ENCODE measurements at regions not wholly inside any gene's neighbourhood (a gene's known extent, or its start where the extent isn't known, plus 50 kb on each side); places are given as distances from the start of the nearest gene placed in this dataset.

DNA sequence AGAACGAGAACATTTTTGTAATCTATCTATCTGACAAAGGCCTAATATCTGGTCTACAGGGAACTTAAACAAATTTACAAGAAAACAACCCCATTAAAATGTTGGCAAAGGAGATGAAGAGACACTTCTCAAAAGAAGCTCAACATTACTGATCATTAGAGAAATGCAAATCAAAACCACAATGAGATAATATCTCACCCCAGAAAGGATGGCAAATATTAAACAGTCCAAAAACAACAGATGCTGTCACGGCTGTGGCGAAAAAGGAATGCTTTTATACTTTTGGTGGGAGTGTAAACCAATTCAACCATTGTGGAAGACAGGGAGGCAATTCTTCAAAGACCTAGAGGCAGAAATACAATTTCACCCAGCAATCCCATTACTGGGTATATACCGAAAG, 2284.8 kb downstream of the ARAP2 start:
- CTCF ChIA-PET: no interaction called here
- Histone ChIP-seq H3K4me1 (ENCODE audit: control insufficient read depth, insufficient read depth, low read length) (no peaks in the 10 kb centered on the region), H3K9me3 (ENCODE audit: control insufficient read depth, insufficient read depth, low read depth, low read length) (no peaks in the 10 kb centered on the region), H3K27me3 (ENCODE audit: control insufficient read depth, insufficient read depth, low read length) (no peaks in the 10 kb centered on the region), H3K27ac (ENCODE audit: low read length) (no peak overlapping the region), H3K36me3 (ENCODE audit: control insufficient read depth, insufficient read depth, low read length) (no peaks in the 10 kb centered on the region), H3K4me3 (ENCODE audit: low read depth in 2 of 2, low read length in 2 of 2) (no peak overlapping the region)
- POLR2A ChIA-PET: no interaction called here
- TF ChIP-seq TCF7L2 (IDR thresholded peaks at IDR 0.05; ENCODE audit: low read depth, low read length): no peak
- no peak for TF ChIP-seq POLR2AphosphoS5 (IDR thresholded peaks at IDR 0.05; ENCODE audit: low read depth, low read length)
- no peak for TF ChIP-seq REST (IDR thresholded peaks at IDR 0.05; ENCODE audit: insufficient read depth in 1 of 2, low read depth in 2 of 2, low read length in 1 of 2)
- TF ChIP-seq, protein P1, sequence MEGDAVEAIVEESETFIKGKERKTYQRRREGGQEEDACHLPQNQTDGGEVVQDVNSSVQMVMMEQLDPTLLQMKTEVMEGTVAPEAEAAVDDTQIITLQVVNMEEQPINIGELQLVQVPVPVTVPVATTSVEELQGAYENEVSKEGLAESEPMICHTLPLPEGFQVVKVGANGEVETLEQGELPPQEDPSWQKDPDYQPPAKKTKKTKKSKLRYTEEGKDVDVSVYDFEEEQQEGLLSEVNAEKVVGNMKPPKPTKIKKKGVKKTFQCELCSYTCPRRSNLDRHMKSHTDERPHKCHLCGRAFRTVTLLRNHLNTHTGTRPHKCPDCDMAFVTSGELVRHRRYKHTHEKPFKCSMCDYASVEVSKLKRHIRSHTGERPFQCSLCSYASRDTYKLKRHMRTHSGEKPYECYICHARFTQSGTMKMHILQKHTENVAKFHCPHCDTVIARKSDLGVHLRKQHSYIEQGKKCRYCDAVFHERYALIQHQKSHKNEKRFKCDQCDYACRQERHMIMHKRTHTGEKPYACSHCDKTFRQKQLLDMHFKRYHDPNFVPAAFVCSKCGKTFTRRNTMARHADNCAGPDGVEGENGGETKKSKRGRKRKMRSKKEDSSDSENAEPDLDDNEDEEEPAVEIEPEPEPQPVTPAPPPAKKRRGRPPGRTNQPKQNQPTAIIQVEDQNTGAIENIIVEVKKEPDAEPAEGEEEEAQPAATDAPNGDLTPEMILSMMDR (IDR thresholded peaks at IDR 0.05): no peak
- TF ChIP-seq SIN3A (IDR thresholded peaks at IDR 0.05; ENCODE audit: borderline replicate concordance, insufficient read depth, low read depth, low read length): no peak
- ATAC-seq (no peak), DNase-seq (ENCODE audit: low read depth, low spot score) (no peak)
- in situ Hi-C loops (cut with HindIII; ENCODE audit: low pct_unique_long_range_greater_than_20kb, low sequenced_read_pairs): no loop called here
- intact Hi-C loops (cut with micrococcal nuclease; ENCODE audit: unreplicated experiment): no loop called here
- no TSS peak for BruUV-seq (replicated peaks)

DNA sequence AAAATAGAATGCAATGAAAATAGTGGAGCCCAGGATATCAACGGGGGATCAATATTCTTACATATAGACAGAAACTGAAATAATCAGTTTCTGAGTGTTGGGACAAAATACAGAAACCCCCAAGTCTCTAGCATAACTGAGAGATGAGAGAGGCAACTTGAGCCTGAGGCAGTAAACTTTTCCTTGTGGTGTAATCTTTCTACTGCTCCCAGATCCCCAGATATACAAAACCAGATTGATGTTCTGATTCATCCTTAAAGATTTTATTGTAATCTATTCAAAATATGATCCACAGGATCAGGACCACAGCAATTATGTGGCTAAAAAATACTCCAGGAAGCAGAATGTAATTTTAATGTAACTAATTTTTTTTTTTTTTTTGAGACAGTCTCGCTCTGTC, 2282.6 kb downstream of the ARAP2 start:
- Histone ChIP-seq H3K27ac (ENCODE audit: low read length) (no peak overlapping the region), H3K4me3 (ENCODE audit: low read depth in 2 of 2, low read length in 2 of 2) (no peak overlapping the region), H3K36me3 (ENCODE audit: control insufficient read depth, insufficient read depth, low read length) (no peaks in the 10 kb centered on the region), H3K9me3 (ENCODE audit: control insufficient read depth, insufficient read depth, low read depth, low read length) (no peaks in the 10 kb centered on the region), H3K4me1 (ENCODE audit: control insufficient read depth, insufficient read depth, low read length) (no peaks in the 10 kb centered on the region), H3K27me3 (ENCODE audit: control insufficient read depth, insufficient read depth, low read length) (no peaks in the 10 kb centered on the region)
- ChIA-PET POLR2A (no interaction called here), CTCF (no interaction called here)
- no peak for ATAC-seq
- no TSS peak for BruUV-seq (replicated peaks)
- DNase-seq (ENCODE audit: low read depth, low spot score): no peak
- intact Hi-C loops (cut with micrococcal nuclease; ENCODE audit: unreplicated experiment): no loop called here
- no peak for TF ChIP-seq REST (IDR thresholded peaks at IDR 0.05; ENCODE audit: insufficient read depth in 1 of 2, low read depth in 2 of 2, low read length in 1 of 2)
- TF ChIP-seq, protein P1 (IDR thresholded peaks at IDR 0.05): no peak
- no peak for TF ChIP-seq SIN3A (IDR thresholded peaks at IDR 0.05; ENCODE audit: borderline replicate concordance, insufficient read depth, low read depth, low read length)
- TF ChIP-seq TCF7L2 (IDR thresholded peaks at IDR 0.05; ENCODE audit: low read depth, low read length): no peak
- no peak for TF ChIP-seq POLR2AphosphoS5 (IDR thresholded peaks at IDR 0.05; ENCODE audit: low read depth, low read length)
- in situ Hi-C loops (cut with HindIII; ENCODE audit: low pct_unique_long_range_greater_than_20kb, low sequenced_read_pairs): no loop called here

Measured in Panc1 (cell line).